Psoas muscle (tissue), 7 donors: ENCODE measurements at regions not wholly inside any gene's neighbourhood (a gene's known extent, or its start where the extent isn't known, plus 50 kb on each side); places are given as distances from the start of the nearest gene placed in this dataset.

Experiments used
- ATAC-seq, 4 donors: fragments of 200-7000 bp; cut with Tn5 transposase; one replicate each; pipeline ENCODE4 v1.9.1; 2020; ENCODE audit warnings: moderate library complexity in 3 of 4, mild to moderate bottlenecking in 2 of 4
- DNase-seq, 2 donors: peaks; one replicate each; pipeline ENCODE4 v3.0.0-alpha.2; 2020
- H3K27ac ChIP-seq: fragments of 200-600 bp; one replicate; pipeline ENCODE4 v1.8.0; 2022
- H3K27me3 ChIP-seq, 3 donors: fragments of 200-600 bp in 1 of 3; one replicate each; pipeline versions ENCODE4 v1.6.1 to v1.8.0; 2013 to 2022; ENCODE audit warnings: low read length in 2 of 3, mild to moderate bottlenecking in 2 of 3, moderate library complexity in 1 of 3; ENCODE audit not compliant: insufficient read depth in 3 of 3
- H3K36me3 ChIP-seq, 2 donors: fragments of 200-600 bp in 1 of 2; one replicate each; pipeline versions ENCODE4 v1.6.1 to v1.8.0; 2013 to 2022; ENCODE audit warnings: low read depth in 1 of 2, mild to moderate bottlenecking in 1 of 2, moderate library complexity in 1 of 2; ENCODE audit not compliant: insufficient read depth in 1 of 2
- H3K4me1 ChIP-seq: fragments of 200-600 bp; one replicate; pipeline ENCODE4 v1.8.0; 2022
- H3K4me3 ChIP-seq: fragments of 200-600 bp; one replicate; pipeline ENCODE4 v1.8.0; 2022; ENCODE audit warnings: mild to moderate bottlenecking
- H3K9me3 ChIP-seq: fragments of 200-600 bp; one replicate; pipeline ENCODE4 v1.8.0; 2022
- WGBS, 3 donors: extraction: QIAGEN DNeasy Blood & Tissue Kit; methylation state at CpG; one replicate each; pipeline versions ENCODE4 v1.1.6 to v1.1.7; 2013; 5-methylcytosine and 5-hydroxymethylcytosine counted together
- intact Hi-C, 2 donors: fragments of 100-400 bp; cut with DNase I; formaldehyde crosslinking; loops; one replicate each; pipeline versions ENCODE4 v1.11.0 to v1.14.2; 2022
- TF ChIP-seq, protein P1 (sequence below): fragments of 200-600 bp; IDR thresholded peaks from one replicate; pipeline ENCODE4 v1.8.0; 2022; ENCODE audit warnings: antibody characterized with exemption
- donor health status: healthy with polysubstance abuse.
- donor health status: DM: no; HTN: no; CAD: no; lungs with moderate emphysema.
- donor health status: Bipolar disorder and iron deficiency.
- donor health status: healthy.
- donor health status: DM: yes; HTN: yes; CAD: no.
- donor health status: DM: no; HTN: no; CAD: no.
- donor health status: DM: yes; HTN: yes; CAD: no.

DNA sequence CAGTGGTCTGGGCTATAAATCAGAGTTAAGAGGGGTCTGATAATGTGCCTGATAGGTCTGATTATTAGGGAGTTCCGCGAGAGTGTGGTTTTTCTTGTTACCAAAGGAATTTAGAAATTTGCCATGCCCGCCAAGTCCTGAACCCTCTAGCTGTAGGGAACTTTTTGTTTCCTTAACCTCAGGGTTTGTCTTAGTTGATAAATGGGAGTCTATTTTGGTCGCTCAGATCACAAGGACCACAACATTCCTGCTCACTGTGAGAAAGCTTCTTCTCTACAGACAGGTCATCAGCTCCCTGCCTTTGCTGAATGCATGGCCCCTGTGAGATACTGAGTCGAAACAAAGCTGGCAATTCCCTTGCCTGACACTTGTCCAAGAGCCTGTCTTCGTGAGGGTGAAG is 497.8 kb downstream of the HS3ST4 start:
- Histone ChIP-seq H3K36me3 (no peaks in the 10 kb centered on the region), H3K4me3 (no peak overlapping the region), H3K27ac (no peak overlapping the region), H3K4me1 (no peaks in the 10 kb centered on the region), H3K27me3 (no peaks in the 10 kb centered on the region), H3K9me3 (no peaks in the 10 kb centered on the region)
- WGBS, 3 donors = 46 to 55% (median 54%) methylated on average over 6 of the region's 6 CpGs
- ATAC-seq (no peak), DNase-seq (no peak)
- TF ChIP-seq, protein P1, sequence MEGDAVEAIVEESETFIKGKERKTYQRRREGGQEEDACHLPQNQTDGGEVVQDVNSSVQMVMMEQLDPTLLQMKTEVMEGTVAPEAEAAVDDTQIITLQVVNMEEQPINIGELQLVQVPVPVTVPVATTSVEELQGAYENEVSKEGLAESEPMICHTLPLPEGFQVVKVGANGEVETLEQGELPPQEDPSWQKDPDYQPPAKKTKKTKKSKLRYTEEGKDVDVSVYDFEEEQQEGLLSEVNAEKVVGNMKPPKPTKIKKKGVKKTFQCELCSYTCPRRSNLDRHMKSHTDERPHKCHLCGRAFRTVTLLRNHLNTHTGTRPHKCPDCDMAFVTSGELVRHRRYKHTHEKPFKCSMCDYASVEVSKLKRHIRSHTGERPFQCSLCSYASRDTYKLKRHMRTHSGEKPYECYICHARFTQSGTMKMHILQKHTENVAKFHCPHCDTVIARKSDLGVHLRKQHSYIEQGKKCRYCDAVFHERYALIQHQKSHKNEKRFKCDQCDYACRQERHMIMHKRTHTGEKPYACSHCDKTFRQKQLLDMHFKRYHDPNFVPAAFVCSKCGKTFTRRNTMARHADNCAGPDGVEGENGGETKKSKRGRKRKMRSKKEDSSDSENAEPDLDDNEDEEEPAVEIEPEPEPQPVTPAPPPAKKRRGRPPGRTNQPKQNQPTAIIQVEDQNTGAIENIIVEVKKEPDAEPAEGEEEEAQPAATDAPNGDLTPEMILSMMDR = no peak
- intact Hi-C loops = no loop called here

DNA sequence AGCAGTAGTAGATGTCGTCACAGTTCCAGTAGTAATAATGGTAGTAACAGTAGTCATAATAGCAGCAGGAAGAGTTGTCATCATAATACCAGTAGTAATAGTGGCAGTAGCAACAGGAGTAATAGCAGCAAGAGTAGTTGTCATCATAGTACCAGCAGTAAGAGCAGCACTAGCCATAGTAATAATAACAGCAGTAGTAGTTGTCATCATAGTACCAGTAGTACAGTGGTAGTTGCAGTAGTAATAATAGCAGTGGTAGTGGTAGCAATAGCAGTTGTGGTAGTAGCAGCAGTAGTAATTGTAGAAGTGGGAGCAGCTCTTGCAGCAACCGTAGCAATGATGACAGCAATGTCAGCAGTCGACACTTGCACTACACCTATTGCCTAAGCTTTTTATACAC is 502.8 kb downstream of the HS3ST4 start:
- no peaks in the 10 kb centered on the region for H3K36me3 ChIP-seq
- no peaks in the 10 kb centered on the region for H3K4me1 ChIP-seq
- TF ChIP-seq, protein P1 = no peak
- no peak for ATAC-seq
- WGBS, 3 donors = 92 to 94% (median 92%) methylated on average over 3 of the region's 3 CpGs
- H3K9me3 ChIP-seq = no peaks in the 10 kb centered on the region
- DNase-seq = no peak
- H3K4me3 ChIP-seq = no peak overlapping the region
- no peaks in the 10 kb centered on the region for H3K27me3 ChIP-seq
- no peak overlapping the region for H3K27ac ChIP-seq
- intact Hi-C loops = no loop called here

DNA sequence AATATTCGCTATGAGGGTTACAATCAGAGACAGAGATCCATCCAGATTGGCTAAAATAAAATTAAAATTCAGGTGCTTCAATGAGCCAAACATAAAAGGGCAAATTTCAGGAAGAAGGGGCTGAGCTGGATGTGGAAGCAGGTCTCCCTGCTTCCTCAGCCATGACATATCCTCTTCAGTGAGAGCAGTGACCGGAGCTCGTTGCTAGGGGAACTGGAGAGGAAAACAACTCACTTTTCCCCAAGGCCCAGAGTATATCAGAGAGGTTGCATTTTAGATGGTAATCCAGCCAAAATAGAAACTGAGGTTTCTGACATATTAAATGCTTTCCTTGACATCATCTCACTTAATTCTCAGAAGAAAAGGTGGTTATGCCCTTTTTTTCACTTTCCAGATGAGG is 503.5 kb downstream of the HS3ST4 start:
- no peak for DNase-seq

DNA sequence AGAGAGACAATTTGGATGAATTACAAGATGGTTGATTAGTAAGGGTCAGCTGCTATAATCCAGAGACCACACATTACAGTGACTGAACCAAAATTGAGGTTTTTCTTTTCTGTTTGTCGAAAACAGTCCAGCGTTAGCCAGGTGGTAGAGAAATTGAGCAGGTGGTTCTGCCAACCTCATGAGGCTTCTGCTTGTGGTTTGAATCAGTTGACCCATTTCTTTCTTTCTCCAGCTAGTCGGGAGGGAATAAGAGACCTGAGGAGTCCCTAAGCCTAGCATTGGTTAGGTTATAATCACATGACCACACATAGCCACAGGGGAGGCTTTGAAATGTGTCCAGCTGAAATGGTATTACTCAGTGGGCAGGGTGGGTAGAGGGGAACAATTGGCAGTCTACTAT is 504.6 kb downstream of the HS3ST4 start:
- DNase-seq (no peak), ATAC-seq (no peak)
- no peaks in the 10 kb centered on the region for H3K36me3 ChIP-seq
- WGBS, 3 donors = 25 to 34% (median 28%) methylated on average over 3 of the region's 3 CpGs
- no peaks in the 10 kb centered on the region for H3K9me3 ChIP-seq
- intact Hi-C loops = no loop called here
- H3K27ac ChIP-seq = no peak overlapping the region
- TF ChIP-seq, protein P1 = no peak
- H3K4me1 ChIP-seq = no peaks in the 10 kb centered on the region
- H3K27me3 ChIP-seq = no peaks in the 10 kb centered on the region
- H3K4me3 ChIP-seq = no peak overlapping the region

More for the DNA sequence above, 503.5 kb downstream of the HS3ST4 start:
- Histone ChIP-seq H3K9me3 (no peaks in the 10 kb centered on the region), H3K4me3 (no peak overlapping the region), H3K27me3 (no peaks in the 10 kb centered on the region), H3K36me3 (no peaks in the 10 kb centered on the region), H3K4me1 (no peaks in the 10 kb centered on the region), H3K27ac (no peak overlapping the region)
- TF ChIP-seq, protein P1 = no peak
- WGBS, 3 donors = 41 to 58% (median 46%) methylated on average over 3 of the region's 3 CpGs
- ATAC-seq = no peak
- intact Hi-C loops = no loop called here

DNA sequence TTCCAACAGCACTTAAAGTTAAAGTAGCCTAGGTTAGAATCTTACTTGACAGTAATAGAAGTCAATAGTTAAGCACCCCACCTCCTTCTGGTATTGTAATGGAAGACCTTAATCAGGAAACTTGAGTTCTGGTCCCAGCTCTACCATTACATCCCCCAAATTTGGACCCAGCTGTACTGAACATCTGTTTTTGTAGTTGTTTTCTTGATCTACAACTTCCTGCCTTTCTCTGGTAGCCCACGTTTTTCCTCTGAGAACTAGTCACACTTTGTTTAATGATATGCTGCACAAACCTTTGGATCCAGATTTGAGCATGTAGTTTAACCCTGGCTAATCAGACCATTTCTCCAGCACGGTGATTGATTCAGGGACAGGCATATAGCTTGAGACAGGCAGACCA is 505.0 kb downstream of the HS3ST4 start:
- H3K4me1 ChIP-seq = no peaks in the 10 kb centered on the region
- no peaks in the 10 kb centered on the region for H3K36me3 ChIP-seq
- intact Hi-C loops = no loop called here
- H3K27me3 ChIP-seq = no peaks in the 10 kb centered on the region
- WGBS, 3 donors = 5 to 8% (median 6%) methylated on average over 2 of the region's 2 CpGs
- no peak for DNase-seq
- TF ChIP-seq, protein P1 = no peak
- no peaks in the 10 kb centered on the region for H3K9me3 ChIP-seq
- no peak for ATAC-seq
- no peak overlapping the region for H3K4me3 ChIP-seq
- H3K27ac ChIP-seq = no peak overlapping the region
